GM12872 (cell line): ENCODE measurements at regions not wholly inside any gene's neighbourhood (a gene's known extent, or its start where the extent isn't known, plus 50 kb on each side); places are given as distances from the start of the nearest gene placed in this dataset.

Experiments used
- TF ChIP-seq, protein P1 (sequence below): IDR thresholded peaks from 3 replicates; pipeline ENCODE4 v1.5.1; 2011; ENCODE audit warnings: low read depth, mild to moderate bottlenecking, low read length, moderate library complexity; ENCODE audit not compliant: insufficient read depth

DNA sequence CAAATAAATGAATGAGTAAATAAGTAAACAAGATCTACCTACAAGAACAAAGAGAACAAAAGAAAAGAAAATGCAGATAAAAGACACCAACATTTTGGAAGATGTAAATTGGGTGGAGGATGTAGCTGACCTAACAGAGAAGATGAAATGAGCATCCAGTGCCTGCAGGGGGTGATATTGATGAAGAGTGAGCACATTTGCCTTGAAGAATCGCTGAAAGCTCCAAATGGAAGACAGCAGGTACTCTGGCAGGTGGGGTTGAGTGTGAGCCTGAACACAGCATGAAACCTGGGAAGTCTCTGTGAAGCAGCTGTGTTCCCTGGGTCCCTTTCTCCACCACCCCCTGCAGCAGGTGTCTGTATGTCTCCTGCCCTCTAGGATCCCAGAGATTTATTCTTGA lies 125.6 kb downstream of the NXNL2 start:
- TF ChIP-seq, protein P1, sequence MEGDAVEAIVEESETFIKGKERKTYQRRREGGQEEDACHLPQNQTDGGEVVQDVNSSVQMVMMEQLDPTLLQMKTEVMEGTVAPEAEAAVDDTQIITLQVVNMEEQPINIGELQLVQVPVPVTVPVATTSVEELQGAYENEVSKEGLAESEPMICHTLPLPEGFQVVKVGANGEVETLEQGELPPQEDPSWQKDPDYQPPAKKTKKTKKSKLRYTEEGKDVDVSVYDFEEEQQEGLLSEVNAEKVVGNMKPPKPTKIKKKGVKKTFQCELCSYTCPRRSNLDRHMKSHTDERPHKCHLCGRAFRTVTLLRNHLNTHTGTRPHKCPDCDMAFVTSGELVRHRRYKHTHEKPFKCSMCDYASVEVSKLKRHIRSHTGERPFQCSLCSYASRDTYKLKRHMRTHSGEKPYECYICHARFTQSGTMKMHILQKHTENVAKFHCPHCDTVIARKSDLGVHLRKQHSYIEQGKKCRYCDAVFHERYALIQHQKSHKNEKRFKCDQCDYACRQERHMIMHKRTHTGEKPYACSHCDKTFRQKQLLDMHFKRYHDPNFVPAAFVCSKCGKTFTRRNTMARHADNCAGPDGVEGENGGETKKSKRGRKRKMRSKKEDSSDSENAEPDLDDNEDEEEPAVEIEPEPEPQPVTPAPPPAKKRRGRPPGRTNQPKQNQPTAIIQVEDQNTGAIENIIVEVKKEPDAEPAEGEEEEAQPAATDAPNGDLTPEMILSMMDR = peak; percentile 43

DNA sequence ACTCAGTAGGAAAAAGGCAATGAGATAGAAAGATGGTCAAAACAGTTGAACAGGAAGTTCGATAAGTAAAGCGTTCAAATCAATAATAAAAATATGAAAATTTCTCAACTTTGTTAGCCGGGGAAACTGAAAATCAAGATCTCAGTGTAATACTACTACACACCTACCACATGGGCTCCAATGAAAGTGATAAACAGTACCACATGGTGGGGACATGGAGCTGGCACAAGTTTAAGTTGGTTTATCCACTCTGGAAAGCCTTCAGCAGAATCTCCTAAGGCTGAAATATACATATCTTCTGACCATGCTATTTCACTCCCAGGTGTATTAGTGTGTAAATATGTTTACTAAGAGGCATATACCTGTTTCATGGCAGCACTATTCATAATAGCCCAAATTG lies 126.8 kb downstream of the NXNL2 start:
- TF ChIP-seq, protein P1 = no peak

DNA sequence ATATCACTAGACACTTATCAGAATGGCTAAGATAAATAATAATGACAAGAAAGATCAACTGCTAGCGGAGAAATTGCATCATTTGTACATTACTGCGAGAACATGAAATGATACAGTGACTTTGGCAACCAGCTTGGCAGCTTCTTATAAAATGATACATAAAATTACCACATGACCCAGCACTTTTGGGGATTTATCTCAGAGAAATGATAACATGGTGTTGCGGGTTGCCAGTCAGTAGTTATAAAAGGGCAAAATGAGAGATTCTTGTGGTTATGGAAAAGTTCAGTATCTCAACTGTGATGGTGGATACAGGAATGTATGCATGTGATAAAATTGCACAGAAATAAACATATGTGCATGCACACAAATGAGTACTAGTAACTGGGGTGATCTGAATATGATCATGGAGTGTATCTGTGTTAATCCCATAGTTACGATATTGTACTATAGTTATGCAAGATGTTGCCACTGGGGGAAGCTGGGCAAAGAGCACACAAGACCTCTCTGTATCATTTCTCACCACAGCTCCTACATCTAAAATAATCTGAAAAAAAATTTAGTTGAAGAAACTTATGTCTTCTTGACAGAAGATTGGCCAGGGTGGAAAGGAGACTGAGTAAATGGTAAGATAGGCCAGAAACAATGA lies 128.9 kb downstream of the NXNL2 start:
- TF ChIP-seq, protein P1 = 0 out of 3 replicates have a peak, but pooled peaks have one; percentile 5

DNA sequence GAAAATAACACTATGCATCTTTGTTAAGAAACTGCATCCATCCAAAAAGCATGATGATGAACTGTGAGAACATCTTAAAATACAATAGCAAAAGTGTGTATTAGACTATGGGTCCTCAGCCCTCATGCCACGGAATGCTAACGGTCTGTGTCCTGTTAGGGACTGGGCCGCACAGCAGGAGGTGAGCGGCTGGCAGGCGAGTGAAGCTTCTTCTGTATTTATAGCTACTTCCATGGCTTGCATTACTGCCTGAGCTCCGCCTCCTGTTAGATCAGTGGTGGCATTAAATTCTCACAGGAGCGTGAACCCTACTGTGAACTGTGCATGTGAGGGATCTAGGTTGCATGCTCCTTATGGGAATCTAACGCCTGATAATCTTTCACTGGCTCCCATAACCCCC lies 129.8 kb downstream of the NXNL2 start:
- TF ChIP-seq, protein P1 = no peak

DNA sequence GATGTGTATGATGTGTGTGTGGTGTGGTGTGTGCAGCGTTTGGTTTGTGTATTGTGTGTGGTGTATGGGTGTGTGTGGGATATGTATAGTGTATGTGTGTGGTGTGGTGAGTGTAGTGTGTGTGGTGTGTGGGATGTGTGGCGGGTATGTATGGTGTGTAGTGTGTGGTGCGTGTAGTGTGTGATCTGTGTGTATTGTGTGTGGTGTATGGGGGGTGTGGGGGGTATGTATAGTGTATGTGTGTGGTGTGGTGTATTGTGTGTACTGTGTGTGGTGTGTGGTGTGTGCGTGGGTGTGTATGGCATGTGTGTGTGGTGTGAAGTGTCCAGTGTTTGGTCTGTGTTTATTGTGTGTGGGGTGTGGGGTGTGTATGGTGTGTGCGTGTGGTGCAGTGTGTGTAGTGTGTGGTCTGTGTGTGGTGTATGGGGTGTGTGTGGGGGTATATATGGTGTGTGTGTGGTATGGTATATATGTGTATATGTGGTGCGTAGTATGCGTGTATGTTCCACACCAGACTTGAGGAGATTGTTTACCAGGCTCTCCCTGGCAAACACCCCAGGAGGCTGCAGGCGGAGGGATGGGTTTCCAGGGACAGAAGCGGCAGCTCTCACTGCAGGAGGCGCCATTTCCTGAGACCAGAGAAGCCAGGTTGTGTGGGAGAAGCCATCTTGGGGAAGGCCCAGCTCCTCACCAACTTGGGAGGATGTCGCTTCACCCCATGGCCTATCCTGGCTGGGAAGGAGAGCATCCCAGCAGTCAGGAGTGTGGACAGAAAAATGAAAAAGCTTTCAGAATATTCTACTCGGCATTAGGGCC lies 138.1 kb downstream of the NXNL2 start:
- TF ChIP-seq, protein P1 = no peak

DNA sequence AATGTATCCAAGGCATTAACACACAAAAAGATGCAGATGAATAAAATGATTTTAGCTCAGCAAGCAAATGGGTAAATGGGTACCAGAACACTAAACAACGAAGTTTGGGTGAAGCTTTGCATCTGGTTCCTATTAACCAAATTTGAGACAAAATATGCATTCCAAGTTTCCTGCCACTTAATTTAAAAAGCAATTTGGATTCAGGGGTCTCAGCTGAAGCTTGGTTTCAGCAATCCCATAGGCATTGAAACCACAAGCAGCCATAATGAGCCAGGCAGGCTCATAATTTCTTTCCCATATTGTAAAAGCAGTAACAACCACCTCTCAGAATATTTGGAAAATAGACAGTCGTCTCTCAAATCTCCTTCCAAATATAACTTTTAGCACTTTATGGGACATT lies 138.9 kb downstream of the NXNL2 start:
- TF ChIP-seq, protein P1 = no peak

DNA sequence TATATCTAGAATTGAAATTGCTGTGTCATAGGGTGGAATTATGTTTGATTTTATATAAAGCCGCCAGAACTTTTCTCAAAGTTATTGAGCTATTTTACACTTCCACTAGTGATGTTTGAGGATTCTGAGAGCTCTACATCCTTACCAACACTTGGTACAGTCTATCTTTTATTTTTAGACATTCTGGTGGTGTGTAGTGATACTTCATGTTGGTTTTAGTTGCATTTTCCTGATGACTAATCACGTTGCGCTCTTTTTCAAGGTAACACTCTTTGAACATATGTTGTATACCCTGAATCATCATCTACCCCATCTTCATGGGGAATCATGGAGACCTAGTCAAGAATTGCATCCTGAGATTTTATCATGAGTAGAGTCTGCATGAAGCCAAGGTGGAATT lies 141.7 kb downstream of the NXNL2 start:
- TF ChIP-seq, protein P1 = no peak
